ENCODE measurements at regions not wholly inside any gene's neighbourhood (a gene's known extent, or its start where the extent isn't known, plus 50 kb on each side); places are given as distances from the start of the nearest gene placed in this dataset.

GRCh38 chr6:164283574-164283973 is 869.1 kb downstream of the QKI start:
- no peak for DNase-seq

GRCh38 chr6:164276211-164276610 is 861.7 kb downstream of the QKI start:
- DNase-seq = no peak

GRCh38 chr6:164275773-164276172 is 861.3 kb downstream of the QKI start:
- DNase-seq = no peak

- DNase-seq = no peak
Measured at GRCh38 chr6:164274493-164274892, 860.0 kb downstream of the QKI start.

GRCh38 chr6:164273491-164273890 is 859.0 kb downstream of the QKI start:
- no peak for DNase-seq

GRCh38 chr6:164266851-164267250 is 852.3 kb downstream of the QKI start:
- no peak for DNase-seq

GRCh38 chr6:164262348-164262747 is 847.8 kb downstream of the QKI start:
- DNase-seq = no peak

- no peak for DNase-seq
Measured at GRCh38 chr6:164258421-164258820, 843.9 kb downstream of the QKI start.

- DNase-seq = no peak
Measured at GRCh38 chr6:164252948-164253347, 838.4 kb downstream of the QKI start.

GRCh38 chr6:164252291-164252690 is 837.8 kb downstream of the QKI start:
- DNase-seq = no peak

- DNase-seq = no peak
Measured at GRCh38 chr6:164247106-164247505, 832.6 kb downstream of the QKI start.

- no peak for DNase-seq
Measured at GRCh38 chr6:164246082-164246481, 831.6 kb downstream of the QKI start.

- DNase-seq = no peak
Measured at GRCh38 chr6:164243949-164244348, 829.4 kb downstream of the QKI start.

- no peak for DNase-seq
Measured at GRCh38 chr6:164243012-164243610, 828.6 kb downstream of the QKI start.

- DNase-seq = no peak
Measured at GRCh38 chr6:164230804-164231203, 816.3 kb downstream of the QKI start.

GRCh38 chr6:164230259-164230658 is 815.7 kb downstream of the QKI start:
- DNase-seq = no peak

GRCh38 chr6:164229716-164230115 is 815.2 kb downstream of the QKI start:
- no peak for DNase-seq

GRCh38 chr6:164227952-164228522 is 813.5 kb downstream of the QKI start:
- DNase-seq = no peak

- DNase-seq = no peak
Measured at GRCh38 chr6:164216839-164217238, 802.3 kb downstream of the QKI start.

GRCh38 chr6:164216368-164216767 is 801.9 kb downstream of the QKI start:
- no peak for DNase-seq

- DNase-seq = no peak
Measured at GRCh38 chr6:164214066-164214465, 799.5 kb downstream of the QKI start.

GRCh38 chr6:164211254-164211653 is 796.7 kb downstream of the QKI start:
- DNase-seq = no peak

GRCh38 chr6:164210783-164211182 is 796.3 kb downstream of the QKI start:
- DNase-seq = no peak

GRCh38 chr6:164210323-164210722 is 795.8 kb downstream of the QKI start:
- no peak for DNase-seq

- no peak for DNase-seq
Measured at GRCh38 chr6:164208371-164208770, 793.9 kb downstream of the QKI start.
